HL-60 (cell line): ENCODE measurements at regions not wholly inside any gene's neighbourhood (a gene's known extent, or its start where the extent isn't known, plus 50 kb on each side); places are given as distances from the start of the nearest gene placed in this dataset.

ENCODE experiments used
- DNase-seq, 2 experiments: peaks; one replicate each; pipeline ENCODE4 v3.0.0-alpha.2; 2010 to 2020; ENCODE audit warnings: low read depth in 1 of 2, low spot score in 1 of 2
- H3K27ac ChIP-seq: fragments of 250-450 bp; sonication (Bioruptor Pico); replicated peaks from 2 replicates; pipeline ENCODE4 v1.5.1; 2020; ENCODE audit warnings: mild to moderate bottlenecking, moderate library complexity
- H3K27me3 ChIP-seq: fragments of 250-450 bp; sonication (Bioruptor Pico); 2 replicates; pipeline ENCODE4 v1.5.1; 2021; ENCODE audit warnings: mild to moderate bottlenecking, moderate library complexity; ENCODE audit not compliant: insufficient read depth, poor library complexity, severe bottlenecking
- H3K4me3 ChIP-seq: replicated peaks from 2 replicates; pipeline ENCODE4 v1.5.1; 2011; ENCODE audit warnings: mild to moderate bottlenecking, control low read depth, low read length; ENCODE audit not compliant: insufficient read depth
- CTCF ChIP-seq: IDR thresholded peaks from one replicate; pipeline ENCODE4 v1.5.1; 2011; ENCODE audit warnings: low read length, control low read depth, inconsistent platforms; ENCODE audit not compliant: insufficient read depth
- GABPA ChIP-seq: IDR thresholded peaks from 2 replicates; pipeline ENCODE4 v1.6.1; 2012; ENCODE audit warnings: low read depth
- POLR2AphosphoS5 ChIP-seq: IDR thresholded peaks from 2 replicates; pipeline ENCODE4 v1.6.1; 2012; ENCODE audit warnings: low read depth
- REST ChIP-seq: IDR thresholded peaks from 2 replicates; pipeline ENCODE4 v1.6.1; 2012; ENCODE audit warnings: low read depth; ENCODE audit not compliant: insufficient replicate concordance
- SPI1 ChIP-seq: IDR thresholded peaks from 2 replicates; pipeline ENCODE4 v1.6.1; 2012; ENCODE audit warnings: low read depth, mild to moderate bottlenecking, borderline replicate concordance

- Histone ChIP-seq H3K27me3 (no peaks in the 10 kb centered on the region), H3K27ac (no peak overlapping the region), H3K4me3 (no peak overlapping the region)
- no peak for DNase-seq
- no peak for TF ChIP-seq GABPA
- no peak for TF ChIP-seq CTCF
Observed at GRCh38 chr6:67667637-67668422, 967.3 kb upstream of the ADGRB3 start.

GRCh38 chr6:67666177-67666964, 968.7 kb upstream of the ADGRB3 start:
- no peak overlapping the region for H3K4me3 ChIP-seq
- no peak for TF ChIP-seq SPI1
- no peak for TF ChIP-seq POLR2AphosphoS5
- no peak for TF ChIP-seq REST
- TF ChIP-seq GABPA, result no peak
- no peak for TF ChIP-seq CTCF
- no peak overlapping the region for H3K27ac ChIP-seq
- DNase-seq, result no peak
- no peaks in the 10 kb centered on the region for H3K27me3 ChIP-seq

GRCh38 chr6:67664942-67665341, 970.1 kb upstream of the ADGRB3 start:
- Histone ChIP-seq H3K27me3 (no peaks in the 10 kb centered on the region), H3K27ac (no peak overlapping the region), H3K4me3 (no peak overlapping the region)
- TF ChIP-seq CTCF, result no peak
- no peak for TF ChIP-seq POLR2AphosphoS5
- no peak for TF ChIP-seq SPI1
- TF ChIP-seq GABPA, result no peak
- no peak for TF ChIP-seq REST
- DNase-seq, result no peak
